GM21529 (cell line): ENCODE measurements at regions not wholly inside any gene's neighbourhood (a gene's known extent, or its start where the extent isn't known, plus 50 kb on each side); places are given as distances from the start of the nearest gene placed in this dataset.

Experiments used
- ATAC-seq: cut with Tn5 transposase; IDR thresholded peaks from one replicate; pipeline ENCODE4 v1.9.1; 2021; ENCODE audit not compliant: unreplicated experiment

DNA sequence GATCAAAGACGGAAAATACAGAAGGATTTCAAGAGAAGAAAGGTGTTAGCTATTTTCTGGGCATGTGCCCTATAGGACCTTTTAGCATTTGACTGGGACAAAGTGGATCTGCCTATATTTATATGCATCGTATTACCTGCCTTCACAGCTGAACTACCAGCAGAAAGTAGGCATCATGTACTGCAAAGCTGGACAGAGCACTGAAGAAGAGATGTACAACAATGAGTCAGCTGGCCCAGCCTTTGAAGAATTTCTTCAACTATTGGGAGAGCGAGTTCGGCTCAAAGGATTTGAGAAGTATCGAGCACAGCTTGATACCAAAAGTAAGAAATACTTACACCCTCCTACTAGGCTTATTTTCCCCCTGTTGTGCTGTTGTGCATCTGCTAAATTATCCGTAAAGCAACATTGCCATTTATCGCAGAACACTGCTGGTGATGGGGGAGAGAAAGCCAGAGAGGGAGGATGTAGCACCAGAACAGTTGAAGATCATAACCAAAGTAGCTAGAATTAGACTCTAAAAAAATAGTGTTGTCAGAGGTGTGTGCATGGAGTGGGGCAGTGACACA is 282.0 kb upstream of the RGS6 start:
- no peak for ATAC-seq

DNA sequence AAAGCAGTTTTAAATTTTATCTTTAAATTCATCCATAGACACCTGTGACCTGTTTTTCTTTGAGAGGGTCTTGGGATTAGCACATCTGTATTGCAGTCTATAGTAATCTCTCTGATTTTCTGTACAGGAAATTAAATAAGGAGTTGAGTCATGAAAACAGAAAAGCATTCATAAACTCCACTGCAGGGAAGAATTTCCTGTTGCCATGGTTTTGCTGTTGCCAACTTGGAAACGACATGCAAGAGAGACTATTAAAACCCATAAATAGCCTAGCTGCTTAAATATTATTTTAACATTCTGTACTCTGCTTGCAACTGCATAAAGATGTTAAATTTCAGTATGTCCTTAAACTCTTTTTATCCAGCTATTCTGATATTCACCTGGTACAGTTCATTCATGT is 281.0 kb upstream of the RGS6 start:
- no peak for ATAC-seq

DNA sequence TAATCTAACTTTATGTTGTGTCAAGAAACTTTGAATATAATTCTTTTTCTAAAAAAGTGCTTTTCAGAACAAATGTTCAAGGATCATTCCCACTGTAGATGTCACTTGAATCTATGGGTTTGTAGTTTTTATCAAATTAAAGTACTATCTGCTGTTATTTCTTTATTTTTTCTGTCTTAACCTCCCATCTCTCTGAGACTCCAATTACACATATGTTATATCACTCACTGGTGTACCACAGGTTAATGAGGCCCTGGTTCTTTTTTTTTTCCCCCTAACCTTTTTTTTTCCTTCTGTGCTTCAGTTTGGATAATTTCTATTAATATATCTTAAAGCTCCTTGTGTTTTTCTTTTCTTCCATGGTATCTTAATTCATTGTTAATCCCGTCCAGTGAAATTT is 279.9 kb upstream of the RGS6 start:
- ATAC-seq, result no peak

DNA sequence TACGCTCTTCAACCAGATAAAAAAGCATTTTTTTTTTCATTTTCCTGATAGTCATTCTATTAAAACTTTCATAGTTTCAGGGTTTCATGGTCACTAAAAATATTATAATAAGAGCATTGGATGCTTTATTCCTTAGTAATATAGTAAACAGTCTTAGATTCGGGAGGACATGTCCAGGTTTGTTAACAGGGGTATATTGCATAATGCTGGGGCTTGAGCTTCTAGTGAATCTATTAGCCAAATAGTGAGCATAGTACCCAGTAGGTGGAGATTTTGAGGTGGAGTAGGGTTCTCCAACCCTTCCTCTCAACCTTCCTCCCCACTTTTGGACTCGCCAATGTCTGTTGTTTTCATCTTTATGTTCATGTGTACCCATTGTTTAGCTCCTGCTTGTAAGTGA is 277.4 kb upstream of the RGS6 start:
- no peak for ATAC-seq

DNA sequence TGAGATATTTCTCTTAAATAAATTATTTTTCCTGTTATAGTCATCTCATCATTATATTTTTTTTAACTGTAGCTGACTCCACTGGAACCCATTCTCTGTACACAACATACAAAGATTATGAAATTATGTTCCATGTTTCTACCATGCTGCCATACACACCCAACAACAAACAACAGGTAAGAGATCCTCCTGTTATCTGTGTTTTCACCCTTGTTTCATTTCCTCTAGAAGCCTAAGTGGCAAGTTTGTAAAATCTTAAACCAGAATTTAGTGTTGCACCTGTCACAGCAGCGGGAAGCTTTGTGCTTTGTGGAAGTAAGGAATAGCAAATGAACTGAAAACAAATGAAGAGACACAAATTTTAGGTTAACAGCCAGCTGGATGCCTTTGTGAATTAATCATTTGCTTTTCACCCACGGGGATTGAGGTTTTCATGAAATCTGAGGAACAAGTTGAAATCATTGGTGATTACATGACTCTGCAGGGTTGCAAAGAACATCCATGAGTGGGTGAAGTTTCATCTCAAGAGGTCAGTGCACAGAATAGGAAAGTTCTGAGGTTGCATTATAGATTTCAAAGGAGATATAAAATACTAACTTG is 273.9 kb upstream of the RGS6 start:
- ATAC-seq, result no peak

DNA sequence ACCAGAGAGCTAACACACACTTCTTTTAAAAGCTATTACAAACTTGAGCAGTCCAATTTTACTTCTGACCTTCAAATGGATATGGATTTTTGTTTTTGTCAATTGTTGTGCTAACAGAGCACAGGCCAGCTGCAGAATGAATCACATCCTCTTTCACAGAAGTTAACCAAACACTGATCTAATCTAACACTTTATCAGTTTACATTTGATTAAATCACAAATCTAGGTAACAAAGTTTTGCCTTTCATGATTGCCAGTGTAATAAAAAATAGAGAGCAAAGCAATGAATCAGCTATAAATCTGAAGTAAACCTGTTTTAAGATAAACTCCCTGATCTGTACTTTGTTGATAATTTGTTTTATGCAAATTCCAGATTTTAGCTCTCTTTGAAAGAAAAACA is 273.1 kb upstream of the RGS6 start:
- no peak for ATAC-seq

DNA sequence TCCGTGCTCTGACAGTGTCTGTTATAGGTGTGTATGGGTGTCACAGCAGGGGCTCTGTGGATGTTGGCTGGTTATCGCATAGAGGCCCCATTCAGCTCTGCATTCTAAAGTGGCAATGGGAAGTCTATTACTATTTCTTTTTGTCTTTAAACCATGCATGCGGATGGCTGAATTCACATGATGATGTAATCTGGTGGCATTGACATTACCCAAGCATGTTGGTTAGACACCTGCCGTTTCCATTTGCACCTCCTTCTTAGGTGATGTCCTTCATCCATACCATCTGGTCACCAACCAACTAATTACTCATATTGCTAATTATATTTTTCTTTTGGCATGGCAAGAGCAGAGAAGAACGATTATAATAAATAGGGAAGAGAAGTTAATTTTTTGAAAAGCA is 270.8 kb upstream of the RGS6 start:
- no peak for ATAC-seq

DNA sequence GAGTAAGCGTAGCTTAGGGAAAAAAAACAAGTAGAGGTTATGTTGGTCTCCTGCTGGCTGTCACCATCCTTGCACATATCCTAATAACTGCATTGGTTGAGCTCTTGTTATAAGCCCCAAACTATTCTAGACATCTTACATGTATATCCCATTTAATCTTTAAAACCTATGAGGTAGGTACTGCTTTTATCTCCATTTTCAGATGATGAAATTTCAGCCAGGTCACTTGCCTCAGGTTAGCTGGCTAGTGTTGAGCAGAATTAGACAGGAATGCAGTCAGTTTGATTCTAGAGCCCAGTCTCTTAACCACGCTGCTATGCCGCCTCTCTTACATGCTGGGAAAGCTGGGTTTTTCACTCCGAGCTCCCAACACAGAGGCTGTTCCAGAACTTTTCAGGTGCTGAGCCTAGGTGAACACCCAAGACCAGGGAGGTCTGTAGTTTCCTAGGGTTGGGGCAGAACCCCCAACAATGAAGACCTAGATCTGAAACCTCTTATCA is 269.9 kb upstream of the RGS6 start:
- no peak for ATAC-seq

DNA sequence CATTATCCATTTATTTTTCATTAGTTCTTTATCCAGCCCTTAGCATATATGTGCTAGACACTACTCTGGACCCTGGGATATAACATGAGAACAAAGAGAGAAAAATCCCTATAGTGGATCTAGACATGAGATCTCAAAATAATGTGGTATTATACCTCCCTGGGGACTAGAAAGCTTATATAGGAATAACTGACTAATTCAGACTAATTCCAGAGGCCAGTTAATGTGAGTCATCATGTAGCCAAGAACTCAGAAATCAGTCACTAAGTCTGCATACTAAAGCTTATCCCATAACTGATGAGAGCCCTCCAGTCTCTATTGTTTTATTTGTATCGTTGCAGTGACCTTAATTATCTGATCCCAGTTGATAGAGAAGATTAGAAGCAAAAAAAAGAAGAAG is 267.1 kb upstream of the RGS6 start:
- no peak for ATAC-seq

DNA sequence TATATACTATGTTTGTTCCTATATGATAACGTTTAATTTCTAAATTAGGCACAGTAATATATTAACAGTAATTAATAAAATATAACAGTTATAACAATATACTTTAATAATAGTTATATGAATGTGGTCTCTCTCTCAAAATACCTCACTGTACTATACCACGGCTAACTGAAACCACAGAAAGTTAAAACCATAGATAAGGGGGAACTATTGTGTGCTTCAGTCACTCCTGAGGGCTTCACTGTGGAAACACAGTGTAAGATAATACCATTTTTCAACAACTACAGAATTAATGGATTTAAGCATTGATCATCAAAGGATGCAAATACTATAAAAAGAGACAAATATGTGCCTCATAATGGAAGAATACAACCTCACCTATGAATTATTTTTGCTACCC is 266.4 kb upstream of the RGS6 start:
- ATAC-seq, result no peak

DNA sequence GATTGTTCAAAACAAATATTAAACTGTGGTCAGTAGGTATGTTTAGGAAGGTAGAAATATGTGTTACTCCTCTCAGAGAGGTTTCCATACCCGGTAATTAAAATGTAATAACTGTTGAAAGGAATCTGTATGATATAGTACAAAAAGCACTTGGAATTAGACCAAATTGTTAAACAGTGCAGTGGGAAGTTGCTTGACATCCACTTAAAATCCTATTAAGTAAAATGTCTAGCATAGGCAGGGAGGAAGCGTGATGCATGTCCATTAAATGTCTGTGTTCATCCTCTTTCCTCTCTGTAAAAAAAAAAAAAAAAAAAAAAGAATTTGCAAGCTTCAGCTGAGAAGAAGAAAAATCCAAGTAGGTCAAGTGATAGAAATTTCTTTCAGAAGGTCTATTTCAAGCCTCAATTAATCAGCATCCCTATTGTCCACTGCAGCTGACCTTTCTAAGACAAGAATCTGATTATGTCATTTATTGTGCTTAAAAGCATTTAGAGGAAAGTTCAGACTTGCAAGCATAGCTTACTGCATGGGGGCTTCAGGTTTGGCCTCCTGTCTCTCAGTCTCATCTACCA is 265.6 kb upstream of the RGS6 start:
- ATAC-seq, result no peak

DNA sequence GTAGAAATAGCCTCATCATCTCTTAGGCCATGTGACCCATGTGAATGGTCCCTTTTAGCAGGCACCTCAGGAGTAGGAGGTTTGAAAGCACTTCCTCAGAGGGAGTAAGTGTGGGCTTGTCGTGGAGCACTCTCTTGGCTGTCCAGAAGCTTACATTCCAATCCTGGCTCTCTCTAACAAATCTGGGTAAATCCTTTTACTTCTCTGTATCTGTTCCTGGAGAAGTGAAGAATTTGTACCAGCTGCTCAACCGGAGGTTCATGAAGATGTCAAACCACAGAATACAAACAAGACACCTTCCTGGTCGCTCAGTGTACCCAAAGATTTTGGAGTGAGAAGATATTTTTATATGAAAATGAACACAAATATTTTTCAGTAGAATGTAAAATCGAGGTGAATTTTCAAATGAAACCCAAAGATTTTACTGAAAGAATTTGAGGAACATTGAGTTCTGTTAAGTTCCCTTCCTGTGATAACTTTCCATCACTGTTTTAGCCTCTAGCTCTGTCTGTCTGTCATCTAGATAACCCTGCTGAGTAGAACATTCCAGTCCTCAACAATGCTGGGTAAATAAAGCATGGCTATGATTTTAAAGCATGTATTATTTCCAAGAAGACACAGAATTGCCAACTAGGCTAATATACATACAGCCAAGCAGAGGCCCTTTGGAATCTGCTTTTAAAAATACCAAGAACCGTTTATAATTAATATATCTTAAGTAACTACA is 263.9 kb upstream of the RGS6 start:
- ATAC-seq, result no peak

DNA sequence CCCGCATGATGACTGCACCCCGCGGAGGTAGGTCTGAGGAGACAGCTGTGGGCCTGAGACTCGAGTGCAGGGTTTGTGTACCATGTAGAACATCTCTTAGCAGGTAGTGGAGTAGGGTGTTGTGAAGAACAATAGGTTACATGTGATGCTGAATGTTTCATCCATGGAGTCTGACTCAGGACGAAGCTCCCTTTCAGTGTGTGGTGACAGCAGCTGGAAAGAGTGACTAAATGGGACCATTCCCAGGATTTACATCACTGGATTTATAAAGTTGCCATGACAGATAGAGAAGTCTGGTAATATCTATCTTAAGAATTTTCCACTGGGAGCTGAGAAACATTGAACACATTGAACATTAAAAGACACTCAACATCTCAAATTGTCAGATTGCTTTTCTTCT is 259.6 kb upstream of the RGS6 start:
- ATAC-seq, result no peak

DNA sequence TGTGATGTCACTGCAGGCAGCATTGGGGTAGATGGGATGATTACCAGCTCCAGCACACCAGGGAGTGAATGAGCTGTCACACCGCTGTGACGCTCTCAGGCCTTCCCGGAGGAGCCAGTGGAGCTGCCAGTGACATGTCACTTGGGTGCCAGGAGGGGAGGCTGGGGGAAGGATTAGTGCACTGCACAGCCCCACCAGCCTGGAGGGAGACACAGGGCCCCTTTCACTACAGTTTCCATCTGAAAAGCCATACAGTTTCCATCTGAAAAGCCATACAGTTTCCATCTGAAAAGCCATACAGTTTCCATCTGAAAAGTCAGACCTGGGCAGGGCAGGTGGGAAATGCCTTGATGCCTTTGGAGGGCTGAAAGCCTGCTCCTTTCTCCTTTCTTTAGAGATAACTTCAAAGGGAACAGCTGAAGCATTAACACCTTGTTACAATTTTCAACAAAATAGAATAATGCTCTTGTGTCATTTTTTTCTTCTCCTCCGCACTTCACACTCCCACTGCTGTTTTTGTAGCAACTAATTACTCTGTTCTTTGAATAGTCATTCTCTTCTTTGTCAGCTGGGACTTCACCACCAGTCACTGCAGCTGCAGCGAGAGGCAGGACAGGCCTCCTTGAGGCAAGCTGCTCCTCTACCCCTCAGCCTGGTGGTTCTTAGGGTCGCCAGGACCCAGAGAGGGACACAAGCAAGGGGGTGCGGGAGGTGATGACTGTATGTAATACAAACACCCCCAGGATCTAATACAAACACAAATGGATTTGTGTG is 256.9 kb upstream of the RGS6 start:
- no peak for ATAC-seq

DNA sequence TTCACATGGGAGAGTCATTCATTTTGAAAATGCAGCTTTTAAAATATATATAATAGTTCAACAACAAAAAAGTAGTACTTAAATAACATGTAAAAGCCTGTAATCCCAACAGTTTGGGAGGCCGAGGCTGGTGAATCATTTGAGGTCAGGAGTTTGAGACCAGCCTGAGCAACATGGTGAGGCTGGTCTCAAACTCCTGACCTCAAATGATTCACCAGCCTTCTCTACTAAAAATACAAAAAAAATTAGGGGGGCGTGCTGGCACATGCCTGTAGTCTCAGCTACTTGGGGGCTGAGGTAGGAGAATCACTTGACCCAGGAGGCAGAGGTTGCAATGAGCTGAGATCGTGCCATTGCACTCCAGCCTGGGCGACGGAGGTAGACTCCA is 256.3 kb upstream of the RGS6 start:
- ATAC-seq, result no peak

DNA sequence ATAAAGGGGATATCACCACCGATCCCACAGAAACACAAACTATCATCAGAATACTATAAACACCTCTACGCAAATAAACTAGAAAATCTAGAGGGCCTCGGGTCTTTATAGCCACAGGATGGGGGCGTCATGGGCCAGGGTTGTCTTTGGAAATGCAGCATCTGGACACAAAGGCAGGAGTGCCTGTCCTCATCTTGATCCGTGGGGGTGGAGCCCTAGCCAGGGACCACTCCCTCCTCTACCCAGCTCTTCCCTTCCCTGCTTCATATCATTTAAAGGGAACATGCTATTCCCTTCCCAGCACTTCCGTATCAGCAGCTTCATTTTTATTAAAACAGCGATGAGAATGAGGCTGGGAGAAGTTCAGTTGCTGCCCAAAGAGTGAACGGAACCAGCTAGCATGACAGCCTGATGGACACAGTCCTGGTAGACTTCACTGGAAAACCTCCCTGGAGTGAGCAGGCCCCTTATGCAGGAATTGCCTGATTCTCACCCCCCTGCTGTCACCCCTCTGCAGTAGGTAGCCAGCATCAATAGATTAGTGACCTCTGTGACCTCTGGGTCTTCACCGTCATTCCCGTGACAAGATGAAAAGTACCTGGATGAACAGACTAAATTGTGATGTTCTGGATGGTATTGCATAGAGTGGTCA is 251.4 kb upstream of the RGS6 start:
- no peak for ATAC-seq

DNA sequence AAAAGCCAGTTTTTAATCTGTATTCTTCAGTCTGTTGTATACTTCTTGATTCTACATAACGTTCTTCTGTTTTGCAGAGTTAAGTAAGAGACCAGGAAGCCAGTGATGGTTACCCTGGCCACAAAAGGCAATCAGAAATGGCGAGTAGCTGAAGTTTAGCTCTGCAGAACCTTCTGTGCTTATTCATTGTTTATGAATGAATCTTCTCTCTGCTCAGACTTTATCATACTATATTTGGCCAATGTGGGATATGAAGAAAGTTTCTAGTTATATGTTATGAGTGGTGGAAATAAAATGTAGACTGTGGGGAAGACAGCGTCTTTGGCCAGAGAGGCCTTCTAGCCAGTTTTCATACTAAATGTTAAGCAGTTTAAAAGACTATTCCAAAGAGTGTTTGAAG is 249.9 kb upstream of the RGS6 start:
- ATAC-seq, result no peak

DNA sequence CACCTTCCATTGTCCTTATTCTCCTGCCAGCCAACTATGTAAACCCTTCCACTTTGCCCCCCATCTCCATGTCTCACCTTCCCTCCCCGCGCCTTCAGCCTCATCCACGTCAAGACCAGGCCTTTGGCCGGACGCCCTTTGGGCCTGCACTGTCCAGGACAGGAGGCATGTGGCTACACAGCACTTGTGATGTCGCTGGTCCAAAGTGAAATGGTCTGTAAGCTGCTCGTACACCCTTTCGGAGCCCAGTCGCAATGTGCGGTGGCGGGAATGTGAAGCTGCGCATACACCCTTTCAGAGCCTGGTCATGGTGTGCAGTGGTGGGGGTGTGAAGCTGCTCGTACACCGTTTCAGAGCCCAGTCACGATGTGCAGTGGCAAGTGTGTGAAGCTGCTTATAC is 247.9 kb upstream of the RGS6 start:
- no peak for ATAC-seq

DNA sequence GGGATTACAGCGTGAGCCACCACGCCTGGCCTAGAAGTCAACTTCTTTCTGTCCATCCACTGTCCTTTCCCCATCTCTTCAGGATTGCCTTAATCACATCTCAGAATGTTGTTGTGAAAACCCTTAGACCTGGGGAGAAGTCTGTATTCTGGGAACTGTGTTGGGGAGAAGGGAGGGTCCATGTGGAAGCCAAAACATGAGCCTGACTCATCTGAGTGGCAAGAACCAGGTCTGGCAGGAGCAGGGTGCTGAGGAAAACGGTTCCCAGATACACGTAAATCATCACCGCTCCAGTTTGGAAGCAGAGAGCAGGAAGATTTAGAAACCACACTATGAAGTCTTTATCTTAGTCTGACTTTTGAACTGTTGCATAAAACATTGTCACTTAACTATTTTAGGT is 245.6 kb upstream of the RGS6 start:
- no peak for ATAC-seq

DNA sequence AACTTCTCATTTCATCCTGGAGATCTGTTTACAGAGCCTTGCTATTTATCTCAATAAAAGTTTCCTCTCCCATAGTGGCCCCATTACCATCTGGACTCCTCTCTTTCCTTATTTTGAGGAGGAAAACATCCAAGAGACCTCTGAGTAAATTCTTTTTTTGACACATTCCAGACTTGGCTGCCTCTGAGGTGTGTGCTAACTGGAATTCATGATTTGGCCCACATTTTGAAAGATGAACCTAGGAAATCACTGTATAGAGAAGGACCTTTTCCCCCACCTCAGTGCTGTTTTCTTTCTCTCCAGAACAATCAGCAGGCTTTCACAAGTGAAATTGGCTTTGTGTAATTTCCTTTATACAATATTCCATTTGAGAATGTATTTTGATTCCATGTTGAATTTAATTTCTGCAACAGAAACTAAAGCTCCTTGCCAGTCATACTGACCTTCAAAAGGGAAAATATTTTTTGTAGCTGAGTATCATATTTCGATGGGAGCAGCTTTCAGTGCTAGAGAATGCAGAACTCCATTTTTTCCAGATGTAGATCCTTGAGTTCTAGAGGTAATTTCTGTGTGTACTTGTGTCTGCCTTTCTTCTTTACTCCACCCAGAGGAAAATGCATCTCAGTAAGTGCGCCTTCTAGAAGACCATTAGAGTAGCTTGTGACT is 244.9 kb upstream of the RGS6 start:
- ATAC-seq, result no peak

DNA sequence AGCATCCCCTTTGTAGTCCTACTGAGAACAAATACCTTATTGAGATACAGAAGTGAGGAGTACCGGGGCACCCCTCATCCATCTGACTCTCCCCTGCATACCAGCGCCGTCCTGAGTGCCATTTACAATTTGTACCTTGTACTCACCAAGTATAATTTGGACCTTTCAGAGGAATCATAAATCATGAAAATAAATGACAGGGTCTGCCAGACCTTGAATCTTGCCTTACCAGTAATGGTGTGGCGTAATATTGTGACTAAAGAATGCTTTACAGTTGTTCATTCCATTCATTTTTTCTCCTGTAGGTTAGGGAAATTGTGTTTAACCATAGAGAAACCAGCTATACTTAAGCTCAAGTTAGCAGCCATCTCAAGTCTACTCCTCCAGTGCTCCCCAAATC is 243.7 kb upstream of the RGS6 start:
- no peak for ATAC-seq
